HepG2 (cell line): ENCODE measurements at regions not wholly inside any gene's neighbourhood (a gene's known extent, or its start where the extent isn't known, plus 50 kb on each side); places are given as distances from the start of the nearest gene placed in this dataset.

Experiments used
- ATAC-seq: fragments of 200-7000 bp; cut with Tn5 transposase; 3 replicates; pipeline ENCODE4 v1.9.1; 2020; ENCODE audit warnings: mild to moderate bottlenecking, moderate library complexity
- BruUV-seq: library from RNA; stranded (reverse); fragments of 400-500 nt; replicated peaks from 2 replicates; lab custom pipeline; 2021; lab: Mats Ljungman, UMichigan
- CTCF ChIA-PET: fragments of 300-600 bp; formaldehyde crosslinking; extraction: SDS; loops from one replicate; lab custom pipeline; 2021; ENCODE audit warnings: low total read pairs, inconsistent platforms, low intra/inter-chr PET ratio; lab: Yijun Ruan, JAX
- POLR2A ChIA-PET: fragments of 350-600 bp; sonication (Branson Sonifier 250); formaldehyde crosslinking; loops from one replicate; lab custom pipeline; 2020; ENCODE audit warnings: antibody characterized with exemption, inconsistent platforms; lab: Yijun Ruan, JAX
- DNase-seq: peaks from one replicate; pipeline ENCODE4 v3.0.0-alpha.2; 2015; ENCODE audit warnings: low spot score
- FAIRE-seq: peaks from 3 replicates; lab custom pipeline; 2011; peaks lifted over from hg19 to GRCh38; lab: Jason Lieb, UNC
- H2AFZ ChIP-seq: one replicate; pipeline ENCODE4 v1.6.1; 2011; ENCODE audit warnings: low read length, inconsistent platforms
- H3K27ac ChIP-seq: fragments of 300-600 bp; 3 replicates; pipeline ENCODE4 v1.8.0; 2011; ENCODE audit warnings: mixed run types, mild to moderate bottlenecking, mixed read lengths, low read length, inconsistent platforms; ENCODE audit not compliant: insufficient read depth; ENCODE audit errors: extremely low read length
- H3K27me3 ChIP-seq, 2 experiments: fragments of 200-600 bp in 1 of 2; 2 replicates in 1 of 2; 3 replicates in 1 of 2; pipeline versions ENCODE4 v1.6.0 to v1.8.0; 2011; ENCODE audit warnings: low read length in 2 of 2, mild to moderate bottlenecking in 2 of 2, moderate library complexity in 2 of 2, inconsistent platforms in 1 of 2; ENCODE audit not compliant: insufficient read depth in 2 of 2, control insufficient read depth in 1 of 2
- H3K36me3 ChIP-seq, 2 experiments: fragments of 200-600 bp in 1 of 2; replicated peaks in 1 of 2; 2 replicates in 1 of 2; 3 replicates in 1 of 2; pipeline versions ENCODE4 v1.5.1 to v1.8.0; 2011; ENCODE audit warnings: low read length in 2 of 2, inconsistent platforms in 1 of 2; ENCODE audit not compliant: insufficient read depth in 2 of 2, control insufficient read depth in 1 of 2
- H3K4me1 ChIP-seq: 2 replicates; pipeline ENCODE4 v1.5.1; 2012; ENCODE audit warnings: low read length, inconsistent platforms; ENCODE audit not compliant: insufficient read depth
- H3K4me2 ChIP-seq: 2 replicates; pipeline ENCODE4 v1.6.0; 2011; ENCODE audit warnings: low read depth, low read length, inconsistent platforms
- H3K4me3 ChIP-seq, 3 experiments: fragments of 200-600 bp in 1 of 3; sonication (generic), shearing (Covaris generic) in 1 of 3; replicated peaks in 1 of 3; 2 replicates each; pipeline ENCODE4 v1.5.1; 2011 to 2016; ENCODE audit warnings: low read length in 3 of 3, inconsistent platforms in 2 of 3, low read depth in 2 of 3, mild to moderate bottlenecking in 2 of 3, control low read depth in 1 of 3, mixed read lengths in 1 of 3; ENCODE audit not compliant: insufficient read depth in 1 of 3
- H3K79me2 ChIP-seq: one replicate; pipeline ENCODE4 v1.6.1; 2011; ENCODE audit warnings: low read length, inconsistent platforms; ENCODE audit not compliant: insufficient read depth
- H3K9ac ChIP-seq: 2 replicates; pipeline ENCODE4 v1.6.0; 2011; ENCODE audit warnings: mild to moderate bottlenecking, low read depth, low read length, inconsistent platforms; ENCODE audit not compliant: insufficient read depth
- H3K9me3 ChIP-seq: 2 replicates; pipeline ENCODE4 v1.5.1; 2012; ENCODE audit warnings: mild to moderate bottlenecking, low read length
- H4K20me1 ChIP-seq: 2 replicates; pipeline ENCODE4 v1.6.0; 2011; ENCODE audit warnings: inconsistent platforms, mild to moderate bottlenecking, low read length, moderate library complexity; ENCODE audit not compliant: insufficient read depth
- CEBPB ChIP-seq: IDR thresholded peaks from 2 replicates; pipeline ENCODE4 v1.6.1; 2011; ENCODE audit warnings: low read depth, low read length, improper control_type of control experiment, borderline replicate concordance
- ELF1 ChIP-seq: sonication (generic); formaldehyde crosslinking; IDR thresholded peaks from 2 replicates; pipeline ENCODE4 v1.4.0; 2020; ENCODE audit warnings: missing genetic modification reagents
- ETV5 ChIP-seq: IDR thresholded peaks from 2 replicates; pipeline ENCODE4 v1.6.1; 2018; ENCODE audit warnings: missing biosample characterization, missing genetic modification reagents, inconsistent platforms, borderline replicate concordance
- GATAD2A ChIP-seq: IDR thresholded peaks from 2 replicates; pipeline ENCODE4 v1.6.1; 2016
- HNRNPL ChIP-seq: fragments of 200-400 bp; formaldehyde crosslinking; IDR thresholded peaks from 2 replicates; pipeline ENCODE4 v1.6.1; 2017; ENCODE audit warnings: mild to moderate bottlenecking, low read depth, low read length
- IRF2 ChIP-seq: IDR thresholded peaks from 2 replicates; pipeline ENCODE4 v1.6.1; 2018; ENCODE audit warnings: missing genetic modification reagents, missing compliant biosample characterization
- NFIB ChIP-seq: sonication (generic); formaldehyde crosslinking; IDR thresholded peaks from 2 replicates; pipeline ENCODE4 v1.9.0; 2021; ENCODE audit warnings: missing genetic modification reagents, mild to moderate bottlenecking, borderline replicate concordance
- TBX3 ChIP-seq: fragments of 450-650 bp; IDR thresholded peaks from 2 replicates; pipeline ENCODE4 v1.6.1; 2017; ENCODE audit warnings: antibody characterized with exemption, mild to moderate bottlenecking, inconsistent platforms, borderline replicate concordance
- ZNF10 ChIP-seq: sonication (generic); formaldehyde crosslinking; IDR thresholded peaks from 2 replicates; pipeline ENCODE4 v1.4.0; 2020; ENCODE audit warnings: mild to moderate bottlenecking, low read depth, missing genetic modification reagents, borderline replicate concordance
- ZNF136 ChIP-seq: sonication (generic); formaldehyde crosslinking; IDR thresholded peaks from 2 replicates; pipeline ENCODE4 v1.8.1; 2022; ENCODE audit warnings: low read depth, mild to moderate bottlenecking, moderate library complexity, missing genetic modification reagents
- ZNF563 ChIP-seq: sonication (generic); formaldehyde crosslinking; IDR thresholded peaks from 2 replicates; pipeline ENCODE4 v1.8.0; 2022; ENCODE audit warnings: mild to moderate bottlenecking, moderate library complexity, missing genetic modification reagents
- ZNF724P ChIP-seq: sonication (generic); formaldehyde crosslinking; IDR thresholded peaks from 2 replicates; pipeline ENCODE4 v1.8.0; 2022; ENCODE audit warnings: missing genetic modification reagents, borderline replicate concordance
- WGBS: methylation state at CpG from one replicate; pipeline ENCODE4 v1.1.6; 2017; ENCODE audit warnings: low lambda C conversion rate; 5-methylcytosine and 5-hydroxymethylcytosine counted together
- in situ Hi-C: cut with HindIII; loops from 2 replicates; pipeline ENCODE4 v1.10.0; 2017; ENCODE audit warnings: low pct_unique_long_range_greater_than_20kb; ENCODE audit not compliant: extremely low pct_ligation_motif_present
- intact Hi-C: fragments of 100-400 bp; cut with micrococcal nuclease; formaldehyde crosslinking; loops from one replicate; pipeline ENCODE4 v1.10.0; 2022; ENCODE audit not compliant: unreplicated experiment
- TF ChIP-seq, protein P1 (sequence below): IDR thresholded peaks from 2 replicates; pipeline ENCODE4 v1.6.1; 2016; ENCODE audit warnings: missing biosample characterization, missing genetic modification reagents, low read depth
- TF ChIP-seq, protein P2 (sequence below): sonication (generic); formaldehyde crosslinking; IDR thresholded peaks from 2 replicates; pipeline ENCODE4 v1.4.0; 2020; ENCODE audit warnings: mild to moderate bottlenecking, missing genetic modification reagents, borderline replicate concordance
- TF ChIP-seq, protein P3 (sequence below): sonication (generic); formaldehyde crosslinking; IDR thresholded peaks from 2 replicates; pipeline ENCODE4 v1.5.0; 2020; ENCODE audit warnings: missing genetic modification reagents
- TF ChIP-seq, protein P4 (sequence below): sonication (generic); formaldehyde crosslinking; IDR thresholded peaks from 2 replicates; pipeline ENCODE4 v1.5.0; 2020; ENCODE audit warnings: missing genetic modification reagents, mild to moderate bottlenecking, borderline replicate concordance

DNA sequence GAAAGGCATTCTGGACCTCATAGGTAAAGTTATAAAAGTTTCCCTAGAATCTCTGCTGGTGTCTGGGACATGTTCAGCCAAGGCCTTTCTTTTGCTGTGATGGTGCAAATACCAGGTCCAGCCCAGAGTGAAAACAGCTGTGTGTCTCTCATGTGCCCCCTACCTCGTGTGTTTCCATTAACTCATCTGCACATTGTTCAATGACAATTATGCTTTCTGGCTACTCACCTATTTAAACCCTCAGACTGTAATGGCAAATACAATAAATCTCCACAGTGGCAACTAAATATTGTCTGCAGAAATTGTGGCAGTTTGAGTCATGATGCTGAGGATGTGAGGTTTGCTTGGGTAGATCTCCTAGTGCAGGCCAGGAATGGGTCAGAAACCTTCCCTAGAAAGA is 53.1 kb upstream of the GALNT15 start:
- no peak for FAIRE-seq
- TF ChIP-seq, protein P1, sequence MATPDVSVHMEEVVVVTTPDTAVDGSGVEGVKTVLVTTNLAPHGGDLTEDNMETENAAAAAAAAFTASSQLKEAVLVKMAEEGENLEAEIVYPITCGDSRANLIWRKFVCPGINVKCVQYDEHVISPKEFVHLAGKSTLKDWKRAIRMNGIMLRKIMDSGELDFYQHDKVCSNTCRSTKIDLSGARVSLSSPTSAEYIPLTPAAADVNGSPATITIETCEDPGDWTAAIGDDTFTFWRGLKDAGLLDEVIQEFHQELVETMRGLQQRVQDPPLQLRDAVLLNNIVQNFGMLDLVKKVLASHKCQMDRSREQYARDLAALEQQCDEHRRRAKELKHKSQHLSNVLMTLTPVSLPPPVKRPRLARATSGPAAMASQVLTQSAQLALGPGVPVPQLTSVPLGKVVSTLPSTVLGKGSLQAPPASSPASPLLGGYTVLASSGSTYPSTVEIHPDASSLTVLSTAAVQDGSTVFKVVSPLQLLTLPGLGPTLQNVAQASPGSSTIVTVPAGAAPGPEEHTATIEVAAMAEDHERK, result no peak
- TF ChIP-seq TBX3 (no peak), ELF1 (CRISPR knock-in tag) (no peak), ZNF563 (no peak), HNRNPL (no peak), CEBPB (no peak), ZNF724P (no peak), IRF2 (no peak), GATAD2A (CRISPR knock-in tag) (no peak), ZNF136 (CRISPR knock-in tag) (no peak), ETV5 (CRISPR knock-in tag) (no peak), ZNF10 (CRISPR knock-in tag) (no peak), NFIB (CRISPR knock-in tag) (no peak)
- TF ChIP-seq, protein P2, sequence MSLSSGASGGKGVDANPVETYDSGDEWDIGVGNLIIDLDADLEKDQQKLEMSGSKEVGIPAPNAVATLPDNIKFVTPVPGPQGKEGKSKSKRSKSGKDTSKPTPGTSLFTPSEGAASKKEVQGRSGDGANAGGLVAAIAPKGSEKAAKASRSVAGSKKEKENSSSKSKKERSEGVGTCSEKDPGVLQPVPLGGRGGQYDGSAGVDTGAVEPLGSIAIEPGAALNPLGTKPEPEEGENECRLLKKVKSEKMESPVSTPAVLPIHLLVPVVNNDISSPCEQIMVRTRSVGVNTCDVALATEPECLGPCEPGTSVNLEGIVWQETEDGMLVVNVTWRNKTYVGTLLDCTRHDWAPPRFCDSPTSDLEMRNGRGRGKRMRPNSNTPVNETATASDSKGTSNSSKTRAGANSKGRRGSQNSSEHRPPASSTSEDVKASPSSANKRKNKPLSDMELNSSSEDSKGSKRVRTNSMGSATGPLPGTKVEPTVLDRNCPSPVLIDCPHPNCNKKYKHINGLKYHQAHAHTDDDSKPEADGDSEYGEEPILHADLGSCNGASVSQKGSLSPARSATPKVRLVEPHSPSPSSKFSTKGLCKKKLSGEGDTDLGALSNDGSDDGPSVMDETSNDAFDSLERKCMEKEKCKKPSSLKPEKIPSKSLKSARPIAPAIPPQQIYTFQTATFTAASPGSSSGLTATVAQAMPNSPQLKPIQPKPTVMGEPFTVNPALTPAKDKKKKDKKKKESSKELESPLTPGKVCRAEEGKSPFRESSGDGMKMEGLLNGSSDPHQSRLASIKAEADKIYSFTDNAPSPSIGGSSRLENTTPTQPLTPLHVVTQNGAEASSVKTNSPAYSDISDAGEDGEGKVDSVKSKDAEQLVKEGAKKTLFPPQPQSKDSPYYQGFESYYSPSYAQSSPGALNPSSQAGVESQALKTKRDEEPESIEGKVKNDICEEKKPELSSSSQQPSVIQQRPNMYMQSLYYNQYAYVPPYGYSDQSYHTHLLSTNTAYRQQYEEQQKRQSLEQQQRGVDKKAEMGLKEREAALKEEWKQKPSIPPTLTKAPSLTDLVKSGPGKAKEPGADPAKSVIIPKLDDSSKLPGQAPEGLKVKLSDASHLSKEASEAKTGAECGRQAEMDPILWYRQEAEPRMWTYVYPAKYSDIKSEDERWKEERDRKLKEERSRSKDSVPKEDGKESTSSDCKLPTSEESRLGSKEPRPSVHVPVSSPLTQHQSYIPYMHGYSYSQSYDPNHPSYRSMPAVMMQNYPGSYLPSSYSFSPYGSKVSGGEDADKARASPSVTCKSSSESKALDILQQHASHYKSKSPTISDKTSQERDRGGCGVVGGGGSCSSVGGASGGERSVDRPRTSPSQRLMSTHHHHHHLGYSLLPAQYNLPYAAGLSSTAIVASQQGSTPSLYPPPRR (CRISPR knock-in tag), result no peak
- TF ChIP-seq, protein P3, sequence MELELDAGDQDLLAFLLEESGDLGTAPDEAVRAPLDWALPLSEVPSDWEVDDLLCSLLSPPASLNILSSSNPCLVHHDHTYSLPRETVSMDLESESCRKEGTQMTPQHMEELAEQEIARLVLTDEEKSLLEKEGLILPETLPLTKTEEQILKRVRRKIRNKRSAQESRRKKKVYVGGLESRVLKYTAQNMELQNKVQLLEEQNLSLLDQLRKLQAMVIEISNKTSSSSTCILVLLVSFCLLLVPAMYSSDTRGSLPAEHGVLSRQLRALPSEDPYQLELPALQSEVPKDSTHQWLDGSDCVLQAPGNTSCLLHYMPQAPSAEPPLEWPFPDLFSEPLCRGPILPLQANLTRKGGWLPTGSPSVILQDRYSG (CRISPR knock-in tag), result no peak
- TF ChIP-seq, protein P4, sequence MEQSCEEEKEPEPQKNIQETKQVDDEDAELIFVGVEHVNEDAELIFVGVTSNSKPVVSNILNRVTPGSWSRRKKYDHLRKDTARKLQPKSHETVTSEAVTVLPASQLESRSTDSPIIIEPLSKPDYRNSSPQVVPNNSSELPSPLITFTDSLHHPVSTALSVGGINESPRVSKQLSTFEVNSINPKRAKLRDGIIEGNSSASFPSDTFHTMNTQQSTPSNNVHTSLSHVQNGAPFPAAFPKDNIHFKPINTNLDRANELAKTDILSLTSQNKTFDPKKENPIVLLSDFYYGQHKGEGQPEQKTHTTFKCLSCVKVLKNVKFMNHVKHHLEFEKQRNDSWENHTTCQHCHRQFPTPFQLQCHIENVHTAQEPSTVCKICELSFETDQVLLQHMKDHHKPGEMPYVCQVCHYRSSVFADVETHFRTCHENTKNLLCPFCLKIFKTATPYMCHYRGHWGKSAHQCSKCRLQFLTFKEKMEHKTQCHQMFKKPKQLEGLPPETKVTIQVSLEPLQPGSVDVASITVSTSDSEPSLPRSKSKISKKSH, result no peak

More for the DNA sequence above, 53.1 kb upstream of the GALNT15 start:
- Histone ChIP-seq H3K4me3 (no peak overlapping the region), H3K4me2 (no peak overlapping the region), H3K36me3 (no peaks in the 10 kb centered on the region), H3K27me3 (peaks cover 1 to 18% of the 10 kb centered on the region in 2 experiments; a peak in 3 of 5 replicates), H3K9me3 (no peaks in the 10 kb centered on the region), H4K20me1 (no peaks in the 10 kb centered on the region), H3K9ac (no peak overlapping the region), H3K27ac (no peak overlapping the region), H3K4me1 (no peaks in the 10 kb centered on the region), H3K79me2 (no peaks in the 10 kb centered on the region), H2AFZ (no peak overlapping the region)
- in situ Hi-C loops, result no loop called here
- ChIA-PET POLR2A (no interaction called here), CTCF (no interaction called here)
- intact Hi-C loops, result no loop called here
- WGBS, result 0% methylated on average over 1 of the region's 1 CpG
- no peak for DNase-seq
- BruUV-seq, result no TSS peak
- ATAC-seq, result no peak
